ENCODE measurements at regions not wholly inside any gene's neighbourhood (a gene's known extent, or its start where the extent isn't known, plus 50 kb on each side); places are given as distances from the start of the nearest gene placed in this dataset.

GRCh38 chr16:80418517-80419355 lies 122.1 kb upstream of the DYNLRB2 start:
- DNase-seq (ENCODE audit: low spot score): no peak

GRCh38 chr16:80417706-80418271 lies 123.0 kb upstream of the DYNLRB2 start:
- DNase-seq (ENCODE audit: low spot score): no peak

GRCh38 chr16:80408014-80408413 lies 132.8 kb upstream of the DYNLRB2 start:
- no peak for DNase-seq (ENCODE audit: low spot score)

- DNase-seq (ENCODE audit: low spot score): peak; percentile 40
Measured at GRCh38 chr16:80407265-80407987, 133.4 kb upstream of the DYNLRB2 start.

GRCh38 chr16:80404847-80405246 lies 135.9 kb upstream of the DYNLRB2 start:
- no peak for DNase-seq (ENCODE audit: low spot score)

- no peak for DNase-seq (ENCODE audit: low spot score)
Measured at GRCh38 chr16:80403894-80404293, 136.9 kb upstream of the DYNLRB2 start.

GRCh38 chr16:80390871-80391489 lies 149.8 kb upstream of the DYNLRB2 start:
- DNase-seq (ENCODE audit: low spot score): no peak

- no peak for DNase-seq (ENCODE audit: low spot score)
Measured at GRCh38 chr16:80390046-80390445, 150.7 kb upstream of the DYNLRB2 start.

- DNase-seq (ENCODE audit: low spot score): no peak
Measured at GRCh38 chr16:80389338-80389737, 151.5 kb upstream of the DYNLRB2 start.

- no peak for DNase-seq (ENCODE audit: low spot score)
Measured at GRCh38 chr16:80387318-80387921, 153.4 kb upstream of the DYNLRB2 start.

- no peak for DNase-seq (ENCODE audit: low spot score)
Measured at GRCh38 chr16:80384862-80385261, 155.9 kb upstream of the DYNLRB2 start.

GRCh38 chr16:80380514-80380913 lies 160.3 kb upstream of the DYNLRB2 start:
- DNase-seq (ENCODE audit: low spot score): no peak

- DNase-seq (ENCODE audit: low spot score): no peak
Measured at GRCh38 chr16:80377096-80377956, 163.5 kb upstream of the DYNLRB2 start.

- no peak for DNase-seq (ENCODE audit: low spot score)
Measured at GRCh38 chr16:80375973-80376372, 164.8 kb upstream of the DYNLRB2 start.

- DNase-seq (ENCODE audit: low spot score): no peak
Measured at GRCh38 chr16:80375513-80375912, 165.3 kb upstream of the DYNLRB2 start.

- DNase-seq (ENCODE audit: low spot score): no peak
Measured at GRCh38 chr16:80372341-80372740, 168.5 kb upstream of the DYNLRB2 start.

- DNase-seq (ENCODE audit: low spot score): peak; percentile 53
Measured at GRCh38 chr16:80369138-80369958, 171.4 kb upstream of the DYNLRB2 start.

GRCh38 chr16:80367037-80367658 lies 173.6 kb upstream of the DYNLRB2 start:
- DNase-seq (ENCODE audit: low spot score): no peak

- DNase-seq (ENCODE audit: low spot score): no peak
Measured at GRCh38 chr16:80366023-80366422, 174.8 kb upstream of the DYNLRB2 start.

- no peak for DNase-seq (ENCODE audit: low spot score)
Measured at GRCh38 chr16:80362816-80363215, 178.0 kb upstream of the DYNLRB2 start.
